Stimulated activated CD4-positive, alpha-beta T cell treated with anti-CD3 and anti-CD28 coated beads, Interleukin-15, amount 100 ng/mL, for 24 hours (primary cell): ENCODE measurements at regions not wholly inside any gene's neighbourhood (a gene's known extent, or its start where the extent isn't known, plus 50 kb on each side); places are given as distances from the start of the nearest gene placed in this dataset.
A peak's percentile ranks its signal among the peaks of the same experiment; 100 is the strongest.

Source experiments
- DNase-seq: peaks from one replicate; pipeline ENCODE4 v3.0.0-alpha.2; 2020

- DNase-seq = no peak
Observed at GRCh38 chr10:42974693-42975002, 102.2 kb upstream of the RET start.

GRCh38 chr10:42975005-42975493 is 101.8 kb upstream of the RET start:
- DNase-seq = no peak

- DNase-seq = no peak
Observed at GRCh38 chr10:42975558-42976340, 101.1 kb upstream of the RET start.

GRCh38 chr10:42976351-42977031 is 100.4 kb upstream of the RET start:
- DNase-seq = no peak

GRCh38 chr10:42977032-42977416 is 99.8 kb upstream of the RET start:
- no peak for DNase-seq

- DNase-seq = no peak
Observed at GRCh38 chr10:42979181-42979580, 97.7 kb upstream of the RET start.

- DNase-seq = no peak
Observed at GRCh38 chr10:42979721-42980467, 97.0 kb upstream of the RET start.

GRCh38 chr10:42980553-42981357 is 96.1 kb upstream of the RET start:
- DNase-seq = no peak

GRCh38 chr10:42981358-42982236 is 95.3 kb upstream of the RET start:
- DNase-seq = no peak

- DNase-seq = no peak
Observed at GRCh38 chr10:42982891-42983506, 93.9 kb upstream of the RET start.

GRCh38 chr10:42983591-42983990 is 93.3 kb upstream of the RET start:
- DNase-seq = no peak

- DNase-seq = no peak
Observed at GRCh38 chr10:42984035-42984610, 92.7 kb upstream of the RET start.

GRCh38 chr10:42984761-42985325 is 92.0 kb upstream of the RET start:
- no peak for DNase-seq

GRCh38 chr10:42985436-42986316 is 91.2 kb upstream of the RET start:
- no peak for DNase-seq

GRCh38 chr10:42986633-42987032 is 90.2 kb upstream of the RET start:
- no peak for DNase-seq

GRCh38 chr10:42987121-42987541 is 89.7 kb upstream of the RET start:
- no peak for DNase-seq

GRCh38 chr10:42987575-42987974 is 89.3 kb upstream of the RET start:
- no peak for DNase-seq

GRCh38 chr10:42988069-42988468 is 88.8 kb upstream of the RET start:
- no peak for DNase-seq

GRCh38 chr10:42988517-42989395 is 88.1 kb upstream of the RET start:
- DNase-seq = peak; percentile 24
